ENCODE measurements at regions not wholly inside any gene's neighbourhood (a gene's known extent, or its start where the extent isn't known, plus 50 kb on each side); places are given as distances from the start of the nearest gene placed in this dataset.

GRCh38 chr6:19715167-19715551, 122.0 kb upstream of the ID4 start:
- Histone ChIP-seq H3K36me3 (ENCODE audit: control insufficient read depth in 2 of 2, insufficient read depth in 2 of 2, low read length in 1 of 2) (no peaks in the 10 kb centered on the region), H3K79me2 (ENCODE audit: control insufficient read depth, insufficient read depth, low read length) (no peaks in the 10 kb centered on the region), H3K27me3 (replicated peaks in 1 of 2; ENCODE audit: control insufficient read depth in 2 of 2, insufficient read depth in 2 of 2, low read length in 1 of 2) (no peaks in the 10 kb centered on the region), H2AFZ (ENCODE audit: control insufficient read depth, low read depth, low read length) (no peak overlapping the region), H3K27ac (ENCODE audit: control insufficient read depth, insufficient read depth) (no peak overlapping the region), H3K4me1 (ENCODE audit: control insufficient read depth, insufficient read depth, low read length) (no peaks in the 10 kb centered on the region), H3K9ac (ENCODE audit: control insufficient read depth, insufficient read depth, low read length) (no peak overlapping the region), H3K4me2 (ENCODE audit: control insufficient read depth, insufficient read depth) (no peak overlapping the region), H3K4me3 (no peak overlapping the region), H3K9me3 (replicated peaks; ENCODE audit: control insufficient read depth, insufficient read depth, low read length) (no peaks in the 10 kb centered on the region), H4K20me1 (ENCODE audit: control insufficient read depth, insufficient read depth) (no peaks in the 10 kb centered on the region)
- ChIA-PET POLR2A (no interaction called here), SMC1A (ENCODE audit: uncharacterized antibody, unreplicated experiment) (no interaction called here), RAD21 (ENCODE audit: unreplicated experiment) (no interaction called here), CTCF (no interaction called here)
- in situ Hi-C loops (cut with MboI) (no loop called here), intact Hi-C loops (cut with micrococcal nuclease; ENCODE audit: unreplicated experiment) (no loop called here)
- FAIRE-seq, result no peak
- DNase-seq (ENCODE audit: low read depth, low spot score), result no peak
- BruUV-seq (replicated peaks), result no TSS peak
- ATAC-seq, result no peak
- TF ChIP-seq POU2F2 (IDR thresholded peaks at IDR 0.05; ENCODE audit: borderline replicate concordance, low read depth, low read length), result no peak
- TF ChIP-seq DPF2 (IDR thresholded peaks at IDR 0.05), result no peak
- no peak for TF ChIP-seq SREBF1 (IDR thresholded peaks at IDR 0.05; ENCODE audit: low read length)
- TF ChIP-seq GABPA (IDR thresholded peaks at IDR 0.05; ENCODE audit: low read depth), result no peak
- TF ChIP-seq SKIL (IDR thresholded peaks at IDR 0.05; ENCODE audit: low read depth, poor library complexity, severe bottlenecking), result no peak
- TF ChIP-seq HCFC1 (IDR thresholded peaks at IDR 0.05; ENCODE audit: low read length), result no peak
- TF ChIP-seq ELK1 (IDR thresholded peaks at IDR 0.05; ENCODE audit: low read depth, low read length), result no peak
- TF ChIP-seq FOXM1 (IDR thresholded peaks at IDR 0.05; ENCODE audit: low read depth, low read length), result no peak
- TF ChIP-seq ZBTB4 (CRISPR knock-in tag; IDR thresholded peaks at IDR 0.05), result no peak
- TF ChIP-seq ZNF592 (IDR thresholded peaks at IDR 0.05), result no peak
- no peak for TF ChIP-seq NFXL1 (IDR thresholded peaks at IDR 0.05; ENCODE audit: borderline replicate concordance)
- no peak for TF ChIP-seq ETV6 (conservative IDR thresholded peaks at IDR 0.05 in 1 of 2, IDR thresholded peaks at IDR 0.05 in 1 of 2; ENCODE audit: borderline replicate concordance in 1 of 2, low read depth in 1 of 2)
- no peak for TF ChIP-seq NFIC (IDR thresholded peaks at IDR 0.05; ENCODE audit: low read depth, low read length)
- no peak for TF ChIP-seq ZSCAN29 (IDR thresholded peaks at IDR 0.05)
- TF ChIP-seq NR2F1 (conservative IDR thresholded peaks at IDR 0.05), result no peak
- TF ChIP-seq NR2C2 (IDR thresholded peaks at IDR 0.05; ENCODE audit: borderline replicate concordance, control insufficient read depth, insufficient read length, low read depth), result no peak

Measured in GM12878 (cell line).